Ishikawa (cell line): ENCODE measurements at regions not wholly inside any gene's neighbourhood (a gene's known extent, or its start where the extent isn't known, plus 50 kb on each side); places are given as distances from the start of the nearest gene placed in this dataset.

Experiments used
- CEBPB ChIP-seq: IDR thresholded peaks from 2 replicates; pipeline ENCODE4 v1.6.1; 2012
- CREB1 ChIP-seq: IDR thresholded peaks from 2 replicates; pipeline ENCODE4 v1.6.1; 2012; ENCODE audit warnings: low read depth
- EGR1 ChIP-seq: IDR thresholded peaks from 2 replicates; pipeline ENCODE4 v1.6.1; 2012
- EP300 ChIP-seq: IDR thresholded peaks from 2 replicates; pipeline ENCODE4 v1.6.1; 2012; ENCODE audit warnings: borderline replicate concordance
- FOXM1 ChIP-seq: IDR thresholded peaks from 2 replicates; pipeline ENCODE4 v1.6.1; 2012; ENCODE audit warnings: low read depth, borderline replicate concordance
- NFIC ChIP-seq: IDR thresholded peaks from 2 replicates; pipeline ENCODE4 v1.6.1; 2012
- RAD21 ChIP-seq: IDR thresholded peaks from 2 replicates; pipeline ENCODE4 v1.6.1; 2012; ENCODE audit warnings: low read depth
- TAF1 ChIP-seq: IDR thresholded peaks from 2 replicates; pipeline ENCODE4 v1.6.1; 2012; ENCODE audit warnings: low read depth, mild to moderate bottlenecking
- TCF12 ChIP-seq: IDR thresholded peaks from 2 replicates; pipeline ENCODE4 v1.6.1; 2012; ENCODE audit warnings: low read depth
- TEAD4 ChIP-seq: IDR thresholded peaks from 2 replicates; pipeline ENCODE4 v1.6.1; 2012
- YY1 ChIP-seq: IDR thresholded peaks from 2 replicates; pipeline ENCODE4 v1.6.1; 2012; ENCODE audit warnings: low read depth
- ZBTB7A ChIP-seq: IDR thresholded peaks from 2 replicates; pipeline ENCODE4 v1.6.1; 2012; ENCODE audit warnings: low read depth
- TF ChIP-seq, protein P1 (sequence below): IDR thresholded peaks from 2 replicates; pipeline ENCODE4 v1.6.1; 2012
- TF ChIP-seq, protein P2 (sequence below): IDR thresholded peaks from 2 replicates; pipeline ENCODE4 v1.6.1; 2012; ENCODE audit warnings: low read depth, mild to moderate bottlenecking
- TF ChIP-seq, protein P3 (sequence below): IDR thresholded peaks from 2 replicates; pipeline ENCODE4 v1.6.1; 2012

DNA sequence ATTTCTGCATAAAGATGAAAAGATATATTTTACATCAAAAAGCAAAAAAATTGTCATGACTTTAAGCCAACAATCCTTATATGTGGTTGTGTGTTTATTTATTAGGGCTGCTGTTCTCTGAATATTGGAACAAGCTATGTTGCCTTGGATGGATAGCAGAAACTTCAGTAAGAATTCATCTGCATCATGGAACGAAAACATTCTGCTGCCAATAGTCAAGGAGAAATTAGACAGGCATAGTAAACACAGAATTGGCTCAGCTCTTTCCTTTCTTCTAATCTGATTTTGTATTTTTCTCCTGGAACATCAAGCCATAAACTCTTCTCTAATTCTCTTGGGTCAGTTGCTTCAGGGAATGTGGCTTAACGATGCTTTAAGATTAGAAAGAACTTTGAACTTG is 1257.0 kb downstream of the NLGN4X start:
- no peak for TF ChIP-seq EGR1
- no peak for TF ChIP-seq RAD21
- TF ChIP-seq CEBPB: no peak
- no peak for TF ChIP-seq ZBTB7A
- TF ChIP-seq FOXM1: no peak
- TF ChIP-seq, protein P1, sequence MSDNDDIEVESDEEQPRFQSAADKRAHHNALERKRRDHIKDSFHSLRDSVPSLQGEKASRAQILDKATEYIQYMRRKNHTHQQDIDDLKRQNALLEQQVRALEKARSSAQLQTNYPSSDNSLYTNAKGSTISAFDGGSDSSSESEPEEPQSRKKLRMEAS: no peak
- no peak for TF ChIP-seq TAF1
- TF ChIP-seq, protein P2, sequence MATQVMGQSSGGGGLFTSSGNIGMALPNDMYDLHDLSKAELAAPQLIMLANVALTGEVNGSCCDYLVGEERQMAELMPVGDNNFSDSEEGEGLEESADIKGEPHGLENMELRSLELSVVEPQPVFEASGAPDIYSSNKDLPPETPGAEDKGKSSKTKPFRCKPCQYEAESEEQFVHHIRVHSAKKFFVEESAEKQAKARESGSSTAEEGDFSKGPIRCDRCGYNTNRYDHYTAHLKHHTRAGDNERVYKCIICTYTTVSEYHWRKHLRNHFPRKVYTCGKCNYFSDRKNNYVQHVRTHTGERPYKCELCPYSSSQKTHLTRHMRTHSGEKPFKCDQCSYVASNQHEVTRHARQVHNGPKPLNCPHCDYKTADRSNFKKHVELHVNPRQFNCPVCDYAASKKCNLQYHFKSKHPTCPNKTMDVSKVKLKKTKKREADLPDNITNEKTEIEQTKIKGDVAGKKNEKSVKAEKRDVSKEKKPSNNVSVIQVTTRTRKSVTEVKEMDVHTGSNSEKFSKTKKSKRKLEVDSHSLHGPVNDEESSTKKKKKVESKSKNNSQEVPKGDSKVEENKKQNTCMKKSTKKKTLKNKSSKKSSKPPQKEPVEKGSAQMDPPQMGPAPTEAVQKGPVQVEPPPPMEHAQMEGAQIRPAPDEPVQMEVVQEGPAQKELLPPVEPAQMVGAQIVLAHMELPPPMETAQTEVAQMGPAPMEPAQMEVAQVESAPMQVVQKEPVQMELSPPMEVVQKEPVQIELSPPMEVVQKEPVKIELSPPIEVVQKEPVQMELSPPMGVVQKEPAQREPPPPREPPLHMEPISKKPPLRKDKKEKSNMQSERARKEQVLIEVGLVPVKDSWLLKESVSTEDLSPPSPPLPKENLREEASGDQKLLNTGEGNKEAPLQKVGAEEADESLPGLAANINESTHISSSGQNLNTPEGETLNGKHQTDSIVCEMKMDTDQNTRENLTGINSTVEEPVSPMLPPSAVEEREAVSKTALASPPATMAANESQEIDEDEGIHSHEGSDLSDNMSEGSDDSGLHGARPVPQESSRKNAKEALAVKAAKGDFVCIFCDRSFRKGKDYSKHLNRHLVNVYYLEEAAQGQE: no peak
- TF ChIP-seq, protein P3, sequence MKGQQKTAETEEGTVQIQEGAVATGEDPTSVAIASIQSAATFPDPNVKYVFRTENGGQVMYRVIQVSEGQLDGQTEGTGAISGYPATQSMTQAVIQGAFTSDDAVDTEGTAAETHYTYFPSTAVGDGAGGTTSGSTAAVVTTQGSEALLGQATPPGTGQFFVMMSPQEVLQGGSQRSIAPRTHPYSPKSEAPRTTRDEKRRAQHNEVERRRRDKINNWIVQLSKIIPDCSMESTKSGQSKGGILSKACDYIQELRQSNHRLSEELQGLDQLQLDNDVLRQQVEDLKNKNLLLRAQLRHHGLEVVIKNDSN: no peak
- TF ChIP-seq TCF12: no peak
- no peak for TF ChIP-seq CREB1
- TF ChIP-seq TEAD4: no peak
- no peak for TF ChIP-seq YY1
- no peak for TF ChIP-seq EP300
- no peak for TF ChIP-seq NFIC

DNA sequence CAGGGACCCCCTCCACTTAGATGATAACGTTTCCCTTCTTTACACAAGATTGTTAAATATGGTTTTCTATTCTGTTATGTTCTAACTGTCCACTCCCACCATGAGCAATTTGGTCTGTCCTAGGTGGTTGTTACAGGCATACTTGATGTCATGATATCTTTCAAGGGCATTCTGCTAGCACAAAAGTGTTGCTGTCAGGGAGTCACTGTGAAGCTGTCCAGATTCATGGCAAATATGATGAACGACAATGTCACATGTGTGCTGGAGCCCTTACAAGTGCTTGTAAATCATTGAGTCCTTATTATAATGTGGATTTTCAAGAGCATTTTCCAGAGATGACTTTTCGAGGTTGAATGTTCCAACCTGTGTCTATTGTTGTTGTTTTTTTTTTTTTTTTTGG is 1250.7 kb upstream of the PRKX start:
- TF ChIP-seq TAF1: no peak
- TF ChIP-seq, protein P3: no peak
- TF ChIP-seq RAD21: no peak
- no peak for TF ChIP-seq TCF12
- no peak for TF ChIP-seq EGR1
- no peak for TF ChIP-seq TEAD4
- TF ChIP-seq CEBPB: no peak
- TF ChIP-seq, protein P1: no peak
- no peak for TF ChIP-seq FOXM1
- no peak for TF ChIP-seq CREB1
- TF ChIP-seq, protein P2: no peak
- TF ChIP-seq YY1: no peak
- TF ChIP-seq NFIC: no peak
- TF ChIP-seq ZBTB7A: no peak
- TF ChIP-seq EP300: no peak

DNA sequence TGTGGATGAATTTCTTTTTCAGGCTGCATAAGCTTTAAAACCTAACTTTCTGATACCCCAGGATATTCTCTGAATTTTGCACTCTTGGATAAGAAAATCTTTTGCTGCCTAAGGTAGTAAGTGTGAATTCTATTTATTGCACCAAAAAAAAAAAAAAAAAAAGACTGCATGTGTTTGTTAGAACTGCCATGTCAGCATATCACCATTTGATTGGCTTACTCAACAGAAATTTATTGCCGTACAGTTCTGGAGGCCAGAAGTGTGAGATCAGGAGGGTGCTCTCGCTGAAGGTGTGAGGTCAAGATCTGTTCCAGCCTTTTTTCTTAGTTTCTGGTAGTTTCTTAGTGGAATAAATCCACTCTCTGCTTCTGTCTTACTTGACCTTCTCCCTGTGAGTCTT is 1250.0 kb upstream of the PRKX start:
- TF ChIP-seq FOXM1 (no peak), TCF12 (no peak), TAF1 (no peak), CEBPB (no peak), EGR1 (no peak), NFIC (no peak), ZBTB7A (no peak), YY1 (no peak), TEAD4 (no peak)
- TF ChIP-seq, protein P2: no peak

DNA sequence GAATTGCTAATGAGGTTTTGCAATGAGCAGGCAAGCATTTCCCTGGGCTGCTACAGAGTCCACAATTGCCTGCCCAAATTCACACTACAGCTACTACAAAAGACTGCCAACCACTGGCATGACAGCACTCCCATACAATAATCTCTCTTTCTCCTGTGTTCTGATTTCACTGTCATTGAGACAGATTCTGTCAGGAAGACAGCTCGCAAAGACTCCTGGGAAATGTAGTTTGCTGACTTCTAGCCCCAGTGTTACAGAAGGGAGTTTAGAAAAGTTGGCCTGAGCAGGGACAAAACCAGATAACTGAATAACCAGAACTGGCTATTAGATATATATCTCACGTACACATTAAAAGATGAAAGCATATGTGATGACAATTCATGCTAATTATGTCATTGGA is 1231.3 kb upstream of the PRKX start:
- TF ChIP-seq NFIC (no peak), ZBTB7A (no peak), TCF12 (no peak), YY1 (no peak), EGR1 (no peak)
- TF ChIP-seq, protein P2: no peak
- TF ChIP-seq, protein P3: no peak
